Vagina (tissue), 2 donors: ENCODE measurements at regions not wholly inside any gene's neighbourhood (a gene's known extent, or its start where the extent isn't known, plus 50 kb on each side); places are given as distances from the start of the nearest gene placed in this dataset.

Source experiments
- DNase-seq, 2 donors: peaks; one replicate each; pipeline ENCODE4 v3.0.0-alpha.2; 2017; ENCODE audit errors: extremely low spot score in 2 of 2
- H3K27ac ChIP-seq: fragments of 200-600 bp; sonication (generic); one replicate; pipeline ENCODE4 v1.5.1; 2019
- H3K27me3 ChIP-seq: fragments of 200-600 bp; sonication (generic); one replicate; pipeline ENCODE4 v1.5.1; 2019
- H3K36me3 ChIP-seq, 2 donors: fragments of 200-600 bp; sonication (generic); one replicate each; pipeline ENCODE4 v1.5.1; 2017 to 2019
- H3K4me1 ChIP-seq: fragments of 200-600 bp; sonication (generic); one replicate; pipeline ENCODE4 v1.5.1; 2019
- H3K4me3 ChIP-seq, 2 donors: fragments of 200-600 bp; sonication (generic); 1 replicate in 1 of 2; 2 replicates in 1 of 2; pipeline ENCODE4 v1.5.1; 2016 to 2019
- H3K9me3 ChIP-seq: fragments of 200-600 bp; sonication (generic); one replicate; pipeline ENCODE4 v1.5.1; 2019
- POLR2A ChIP-seq, 2 donors: fragments of 450-650 bp; IDR thresholded peaks; one replicate each; pipeline ENCODE4 v1.6.1; 2017; ENCODE audit warnings: antibody characterized with exemption in 2 of 2, mild to moderate bottlenecking in 2 of 2, moderate library complexity in 2 of 2
- POLR2AphosphoS5 ChIP-seq, 2 donors: sonication (generic); formaldehyde crosslinking; IDR thresholded peaks; one replicate each; pipeline ENCODE4 v1.9.0; 2017; ENCODE audit warnings: antibody characterized with exemption in 2 of 2, mild to moderate bottlenecking in 2 of 2, low read depth in 1 of 2; ENCODE audit not compliant: insufficient read depth in 1 of 2
- intact Hi-C: fragments of 100-400 bp; cut with DNase I; formaldehyde crosslinking; loops from one replicate; pipeline ENCODE4 v1.15.1; 2023
- TF ChIP-seq, protein P1 (sequence below), 3 experiments: fragments of 450-650 bp in 2 of 3; fragments of 200-600 bp in 1 of 3; sonication (generic) in 1 of 3; IDR thresholded peaks; one replicate each; pipeline ENCODE4 v1.5.1; 2017 to 2019; ENCODE audit warnings: antibody characterized with exemption in 3 of 3, mild to moderate bottlenecking in 2 of 3, moderate library complexity in 2 of 3

DNA sequence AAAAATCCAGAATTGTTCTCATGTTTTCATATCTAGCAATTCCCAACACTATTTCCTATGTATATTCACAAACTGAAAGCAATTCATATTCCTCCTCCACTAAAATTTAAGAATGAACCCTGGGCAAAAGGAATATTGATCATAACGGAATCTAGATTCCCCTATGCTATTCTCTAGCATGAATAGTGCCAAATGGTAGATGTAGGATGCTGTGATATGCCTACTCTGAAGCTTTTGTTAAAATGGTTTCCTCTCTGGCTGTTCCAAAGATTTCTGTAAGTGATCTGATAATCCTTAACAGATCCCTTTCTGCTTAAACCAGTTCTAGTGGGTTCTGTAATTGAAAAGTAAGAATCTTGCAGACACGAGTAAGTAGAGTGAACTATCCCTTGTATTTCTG, 298.0 kb upstream of the TANK start:
- intact Hi-C loops, result no loop called here

DNA sequence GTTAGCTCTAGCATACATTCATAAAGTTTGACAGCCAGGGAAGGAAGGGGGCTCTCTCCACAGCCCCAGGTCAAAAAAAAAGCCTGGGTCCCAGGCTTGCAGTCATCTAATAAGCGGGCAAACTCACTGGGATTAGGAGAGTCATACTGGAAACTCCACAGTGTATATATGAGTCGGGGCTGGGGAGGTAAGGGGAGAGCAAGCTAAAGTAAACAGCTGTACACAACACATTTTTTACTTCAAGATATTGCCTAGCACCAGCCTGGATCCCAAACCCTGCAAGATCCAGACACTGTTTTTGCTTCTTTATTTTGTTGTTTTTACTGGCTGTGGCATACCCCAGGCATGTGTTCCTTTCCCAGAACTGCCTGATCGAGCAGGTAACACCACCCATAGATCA, 291.3 kb upstream of the TANK start:
- DNase-seq, result no peak
- intact Hi-C loops, result no loop called here
- H3K27me3 ChIP-seq, result no peaks in the 10 kb centered on the region
- H3K9me3 ChIP-seq, result no peaks in the 10 kb centered on the region
- no peak overlapping the region for H3K27ac ChIP-seq
- no peak overlapping the region for H3K4me3 ChIP-seq
- H3K36me3 ChIP-seq, result no peaks in the 10 kb centered on the region
- TF ChIP-seq, protein P1, sequence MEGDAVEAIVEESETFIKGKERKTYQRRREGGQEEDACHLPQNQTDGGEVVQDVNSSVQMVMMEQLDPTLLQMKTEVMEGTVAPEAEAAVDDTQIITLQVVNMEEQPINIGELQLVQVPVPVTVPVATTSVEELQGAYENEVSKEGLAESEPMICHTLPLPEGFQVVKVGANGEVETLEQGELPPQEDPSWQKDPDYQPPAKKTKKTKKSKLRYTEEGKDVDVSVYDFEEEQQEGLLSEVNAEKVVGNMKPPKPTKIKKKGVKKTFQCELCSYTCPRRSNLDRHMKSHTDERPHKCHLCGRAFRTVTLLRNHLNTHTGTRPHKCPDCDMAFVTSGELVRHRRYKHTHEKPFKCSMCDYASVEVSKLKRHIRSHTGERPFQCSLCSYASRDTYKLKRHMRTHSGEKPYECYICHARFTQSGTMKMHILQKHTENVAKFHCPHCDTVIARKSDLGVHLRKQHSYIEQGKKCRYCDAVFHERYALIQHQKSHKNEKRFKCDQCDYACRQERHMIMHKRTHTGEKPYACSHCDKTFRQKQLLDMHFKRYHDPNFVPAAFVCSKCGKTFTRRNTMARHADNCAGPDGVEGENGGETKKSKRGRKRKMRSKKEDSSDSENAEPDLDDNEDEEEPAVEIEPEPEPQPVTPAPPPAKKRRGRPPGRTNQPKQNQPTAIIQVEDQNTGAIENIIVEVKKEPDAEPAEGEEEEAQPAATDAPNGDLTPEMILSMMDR (IDR thresholded peaks at IDR 0.05), result no peak
- TF ChIP-seq POLR2A (IDR thresholded peaks at IDR 0.05) (no peak), POLR2AphosphoS5 (IDR thresholded peaks at IDR 0.05; ENCODE audit: insufficient read depth in 1 of 2, low read depth in 1 of 2) (no peak)
- peaks cover 16% of the 10 kb centered on the region for H3K4me1 ChIP-seq

More for the DNA sequence above, 298.0 kb upstream of the TANK start:
- Histone ChIP-seq H3K4me1 (no peaks in the 10 kb centered on the region), H3K27me3 (no peaks in the 10 kb centered on the region), H3K27ac (no peak overlapping the region), H3K36me3 (no peaks in the 10 kb centered on the region), H3K9me3 (no peaks in the 10 kb centered on the region), H3K4me3 (no peak overlapping the region)
- TF ChIP-seq POLR2AphosphoS5 (IDR thresholded peaks at IDR 0.05; ENCODE audit: insufficient read depth in 1 of 2, low read depth in 1 of 2), result no peak
- TF ChIP-seq, protein P1 (IDR thresholded peaks at IDR 0.05), result no peak
- no peak for TF ChIP-seq POLR2A (IDR thresholded peaks at IDR 0.05)
- no peak for DNase-seq

DNA sequence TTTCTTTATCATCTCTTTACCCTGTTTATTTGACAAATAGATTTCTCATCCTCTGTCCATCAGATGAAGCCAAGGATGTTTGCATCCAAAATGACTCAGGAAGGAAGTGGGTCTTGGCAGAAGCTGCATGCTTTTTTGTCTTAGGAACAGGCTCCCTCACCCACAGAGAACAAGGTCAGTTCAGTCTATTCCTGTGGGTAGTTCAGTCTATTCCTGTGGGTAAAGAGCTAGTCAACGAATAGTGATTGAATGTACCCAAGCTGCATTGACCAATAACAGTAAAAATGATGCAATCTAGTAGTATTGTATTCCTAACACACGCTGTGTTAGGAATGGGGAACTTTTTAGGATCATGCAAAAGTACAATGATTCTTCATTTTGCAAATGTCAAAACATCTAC, 290.8 kb upstream of the TANK start:
- Histone ChIP-seq H3K4me3 (no peak overlapping the region), H3K9me3 (no peaks in the 10 kb centered on the region), H3K4me1 (peaks cover 16% of the 10 kb centered on the region), H3K27me3 (no peaks in the 10 kb centered on the region), H3K27ac (no peak overlapping the region), H3K36me3 (no peaks in the 10 kb centered on the region)
- peak in 1 of 2 donors; percentile 29 for TF ChIP-seq POLR2AphosphoS5 (IDR thresholded peaks at IDR 0.05; ENCODE audit: insufficient read depth in 1 of 2, low read depth in 1 of 2)
- no peak for TF ChIP-seq POLR2A (IDR thresholded peaks at IDR 0.05)
- intact Hi-C loops, result no loop called here
- DNase-seq, result no peak

DNA sequence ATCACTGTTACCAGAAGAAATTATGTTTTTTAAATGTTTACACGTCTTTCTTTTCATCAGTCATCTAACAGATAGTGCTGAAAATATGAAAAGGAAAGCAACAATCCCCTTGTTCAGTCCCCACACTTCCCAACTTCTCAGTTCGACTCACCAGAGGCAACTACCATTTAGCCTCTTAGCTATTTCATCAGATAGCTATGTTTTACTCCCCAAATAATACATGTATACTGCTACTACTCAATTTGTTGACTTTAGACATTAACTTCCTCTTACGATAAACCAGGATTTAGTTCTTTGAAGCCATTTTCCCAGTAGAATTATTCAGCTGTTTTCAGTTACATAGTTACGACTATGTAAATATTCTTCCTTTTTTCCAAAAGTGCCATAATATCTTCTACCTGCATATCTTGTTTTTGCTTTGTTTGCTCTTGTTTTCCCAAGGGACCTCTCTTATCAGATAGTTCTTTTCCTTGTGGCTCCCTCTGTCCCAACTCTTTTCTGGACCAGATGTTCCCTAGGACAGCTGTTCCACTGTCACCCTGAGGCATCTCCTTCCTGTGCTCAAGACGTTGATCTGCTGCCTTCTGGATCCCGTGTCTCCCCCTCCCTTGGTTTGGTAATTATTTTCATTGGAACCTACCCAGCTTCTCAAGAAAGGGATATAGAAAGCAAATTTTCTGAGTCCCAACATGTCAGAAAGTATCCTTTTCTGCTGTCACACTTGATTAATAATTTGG, 289.3 kb upstream of the TANK start:
- Histone ChIP-seq H3K9me3 (no peaks in the 10 kb centered on the region), H3K27me3 (no peaks in the 10 kb centered on the region), H3K27ac (no peak overlapping the region), H3K36me3 (no peaks in the 10 kb centered on the region), H3K4me1 (peaks cover 16% of the 10 kb centered on the region), H3K4me3 (no peak overlapping the region)
- DNase-seq, result no peak
- intact Hi-C loops, result no loop called here
- TF ChIP-seq, protein P1 (IDR thresholded peaks at IDR 0.05), result no peak
- TF ChIP-seq POLR2AphosphoS5 (IDR thresholded peaks at IDR 0.05; ENCODE audit: insufficient read depth in 1 of 2, low read depth in 1 of 2), result no peak
- no peak for TF ChIP-seq POLR2A (IDR thresholded peaks at IDR 0.05)

DNA sequence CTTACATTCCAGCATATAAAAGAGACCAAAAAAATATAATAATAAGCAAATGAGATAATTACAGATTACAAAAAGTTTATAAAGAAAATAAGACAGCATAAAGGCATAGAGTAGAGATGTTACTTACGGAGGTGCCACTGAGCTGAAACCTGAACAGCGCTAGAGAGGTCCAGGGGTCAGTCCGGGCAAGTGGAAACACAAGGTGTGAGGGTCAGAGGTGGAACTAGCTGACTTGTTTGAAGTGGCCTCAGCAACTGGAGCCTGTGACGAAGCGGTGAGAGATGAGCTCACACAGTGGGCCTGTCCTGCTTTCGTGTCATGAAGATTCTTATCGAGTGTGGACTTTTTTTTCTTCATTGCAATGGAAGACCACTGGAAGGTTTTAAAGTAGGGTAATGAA, 288.3 kb upstream of the TANK start:
- H3K9me3 ChIP-seq, result no peaks in the 10 kb centered on the region
- H3K4me1 ChIP-seq, result peaks cover 16% of the 10 kb centered on the region
- intact Hi-C loops, result no loop called here
- no peaks in the 10 kb centered on the region for H3K36me3 ChIP-seq
- no peak for DNase-seq
- no peaks in the 10 kb centered on the region for H3K27me3 ChIP-seq
- H3K27ac ChIP-seq, result no peak overlapping the region
- no peak for TF ChIP-seq POLR2A (IDR thresholded peaks at IDR 0.05)
- no peak for TF ChIP-seq POLR2AphosphoS5 (IDR thresholded peaks at IDR 0.05; ENCODE audit: insufficient read depth in 1 of 2, low read depth in 1 of 2)
- TF ChIP-seq, protein P1 (IDR thresholded peaks at IDR 0.05), result no peak
- H3K4me3 ChIP-seq, result no peak overlapping the region
